ENCODE measurements at regions not wholly inside any gene's neighbourhood (a gene's known extent, or its start where the extent isn't known, plus 50 kb on each side); places are given as distances from the start of the nearest gene placed in this dataset.

- H3K4me1 ChIP-seq, result peaks cover 0 to 4% (median 0%) of the 10 kb centered on the region in 12 donors
- 66 to 86% (median 79%) methylated on average over 8 of the region's 8 CpGs for WGBS, 4 donors
- H3K27me3 ChIP-seq, result no peaks in the 10 kb centered on the region
- intact Hi-C loops (cut with DNase I), result no loop called here
- DNase-seq (no peak), ATAC-seq (peak in 1 of 4 donors; percentile 33)
- H3K27ac ChIP-seq, result no peak overlapping the region
- TF ChIP-seq POLR2A (IDR thresholded peaks at IDR 0.05), result no peak
- TF ChIP-seq, protein P1, sequence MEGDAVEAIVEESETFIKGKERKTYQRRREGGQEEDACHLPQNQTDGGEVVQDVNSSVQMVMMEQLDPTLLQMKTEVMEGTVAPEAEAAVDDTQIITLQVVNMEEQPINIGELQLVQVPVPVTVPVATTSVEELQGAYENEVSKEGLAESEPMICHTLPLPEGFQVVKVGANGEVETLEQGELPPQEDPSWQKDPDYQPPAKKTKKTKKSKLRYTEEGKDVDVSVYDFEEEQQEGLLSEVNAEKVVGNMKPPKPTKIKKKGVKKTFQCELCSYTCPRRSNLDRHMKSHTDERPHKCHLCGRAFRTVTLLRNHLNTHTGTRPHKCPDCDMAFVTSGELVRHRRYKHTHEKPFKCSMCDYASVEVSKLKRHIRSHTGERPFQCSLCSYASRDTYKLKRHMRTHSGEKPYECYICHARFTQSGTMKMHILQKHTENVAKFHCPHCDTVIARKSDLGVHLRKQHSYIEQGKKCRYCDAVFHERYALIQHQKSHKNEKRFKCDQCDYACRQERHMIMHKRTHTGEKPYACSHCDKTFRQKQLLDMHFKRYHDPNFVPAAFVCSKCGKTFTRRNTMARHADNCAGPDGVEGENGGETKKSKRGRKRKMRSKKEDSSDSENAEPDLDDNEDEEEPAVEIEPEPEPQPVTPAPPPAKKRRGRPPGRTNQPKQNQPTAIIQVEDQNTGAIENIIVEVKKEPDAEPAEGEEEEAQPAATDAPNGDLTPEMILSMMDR (IDR thresholded peaks at IDR 0.05), result no peak
- no peak overlapping the region for H3K4me3 ChIP-seq
- H3K9me3 ChIP-seq, result no peaks in the 10 kb centered on the region
- H3K36me3 ChIP-seq, result no peaks in the 10 kb centered on the region
These were observed 297.4 kb upstream of the GBE1 start for GRCh38 chr3:82058809-82059208.

DNA sequence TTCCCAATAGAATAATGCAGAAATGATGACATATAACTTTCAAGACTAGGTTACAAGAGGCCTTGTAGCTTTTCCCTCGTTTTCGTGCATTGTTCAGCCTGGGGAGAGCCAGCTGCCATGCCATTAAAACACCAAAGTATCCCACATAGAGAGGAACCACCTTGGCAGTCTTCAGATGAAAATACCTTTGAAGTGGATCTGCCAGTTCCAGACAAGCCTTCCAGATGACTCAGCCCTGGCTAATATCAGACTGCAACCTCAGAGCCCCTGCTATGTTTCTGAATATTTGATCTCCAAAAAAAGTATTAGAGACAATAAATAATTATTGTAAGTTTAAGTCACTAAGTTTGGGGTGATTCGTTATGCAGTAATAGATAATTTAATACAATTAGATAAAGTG is 294.3 kb upstream of the GBE1 start:
- no peak overlapping the region for H3K4me3 ChIP-seq
- no peaks in the 10 kb centered on the region for H3K9me3 ChIP-seq
- intact Hi-C loops (cut with DNase I), result no loop called here
- 59 to 70% (median 67%) methylated on average over 3 of the region's 3 CpGs for WGBS, 4 donors
- TF ChIP-seq POLR2A (IDR thresholded peaks at IDR 0.05), result no peak
- TF ChIP-seq, protein P1 (IDR thresholded peaks at IDR 0.05), result no peak
- no peaks in the 10 kb centered on the region for H3K27me3 ChIP-seq
- DNase-seq, result no peak
- ATAC-seq, result peak in 3 of 4 donors; percentile 44 to 70 (median 52)
- H3K36me3 ChIP-seq, result no peaks in the 10 kb centered on the region
- no peak overlapping the region for H3K27ac ChIP-seq
- H3K4me1 ChIP-seq, result peaks cover 0 to 4% (median 0%) of the 10 kb centered on the region in 12 donors

- intact Hi-C loops (cut with DNase I), result no loop called here
- Histone ChIP-seq H3K9me3 (no peaks in the 10 kb centered on the region), H3K27me3 (no peaks in the 10 kb centered on the region), H3K27ac (no peak overlapping the region), H3K4me1 (peaks cover 0 to 4% (median 0%) of the 10 kb centered on the region in 12 donors), H3K4me3 (no peak overlapping the region), H3K36me3 (no peaks in the 10 kb centered on the region)
- no peak for DNase-seq
- ATAC-seq, result no peak
- 86 to 98% (median 97%) methylated on average over 1 of the region's 1 CpG for WGBS, 4 donors
- TF ChIP-seq, protein P1 (IDR thresholded peaks at IDR 0.05), result no peak
- TF ChIP-seq POLR2A (IDR thresholded peaks at IDR 0.05), result no peak
These were observed 293.4 kb upstream of the GBE1 start for GRCh38 chr3:82054849-82055248.

DNA sequence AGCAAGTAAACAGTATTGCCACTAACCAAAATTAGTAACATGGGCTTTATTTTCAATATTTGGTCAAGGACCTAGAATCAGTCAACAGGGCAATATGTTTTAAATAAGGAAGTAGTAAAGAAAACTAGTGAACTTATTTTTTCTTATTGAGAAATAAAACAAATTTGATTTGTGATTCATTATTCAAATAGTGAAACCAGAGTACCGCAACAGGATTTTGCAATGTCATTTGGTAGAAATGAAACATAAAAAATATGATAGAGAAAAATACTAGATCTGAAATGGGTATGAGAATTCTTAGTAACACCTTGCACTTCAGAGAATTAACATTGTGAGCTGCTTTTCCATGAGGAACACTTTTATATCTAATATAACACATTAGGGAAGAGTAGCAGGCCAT is 291.8 kb upstream of the GBE1 start:
- H3K36me3 ChIP-seq, result no peaks in the 10 kb centered on the region
- no peak overlapping the region for H3K27ac ChIP-seq
- H3K4me1 ChIP-seq, result peaks cover 0 to 4% (median 0%) of the 10 kb centered on the region in 12 donors
- H3K27me3 ChIP-seq, result no peaks in the 10 kb centered on the region
- ATAC-seq (no peak), DNase-seq (no peak)
- no peak overlapping the region for H3K4me3 ChIP-seq
- intact Hi-C loops (cut with DNase I), result no loop called here
- 95 to 99% (median 97%) methylated on average over 1 of the region's 1 CpG for WGBS, 4 donors
- H3K9me3 ChIP-seq, result no peaks in the 10 kb centered on the region
- no peak for TF ChIP-seq POLR2A (IDR thresholded peaks at IDR 0.05)
- TF ChIP-seq, protein P1 (IDR thresholded peaks at IDR 0.05), result no peak

Data from heart left ventricle (tissue), 16 donors.